IMR-90 (cell line): ENCODE measurements at regions not wholly inside any gene's neighbourhood (a gene's known extent, or its start where the extent isn't known, plus 50 kb on each side); places are given as distances from the start of the nearest gene placed in this dataset.

Experiments
- ATAC-seq: fragments of 200-7000 bp; cut with Tn5 transposase; 2 replicates; pipeline ENCODE4 v1.9.1; 2020; ENCODE audit warnings: low read depth, mild to moderate bottlenecking, moderate library complexity
- BruUV-seq: library from RNA; stranded (reverse); fragments of 400-500 nt; replicated peaks from 2 replicates; lab custom pipeline; 2021; lab: Mats Ljungman, UMichigan
- CTCF ChIA-PET: fragments of 300-600 bp; formaldehyde crosslinking; extraction: SDS; loops from one replicate; lab custom pipeline; 2021; ENCODE audit warnings: antibody characterized with exemption; lab: Yijun Ruan, JAX
- POLR2A ChIA-PET: fragments of 300-600 bp; sonication (Branson Sonifier 250); formaldehyde crosslinking; loops from one replicate; lab custom pipeline; 2022; ENCODE audit warnings: antibody characterized with exemption; ENCODE audit not compliant: unreplicated experiment; lab: Charles Lee
- DNase-seq: peaks from one replicate; pipeline ENCODE4 v3.0.0; 2013
- H2AFZ ChIP-seq: replicated peaks from 2 replicates; pipeline ENCODE3; 2013; ENCODE audit warnings: low read length, mild to moderate bottlenecking; ENCODE audit not compliant: poor library complexity
- H2AK5ac ChIP-seq: 2 replicates; pipeline ENCODE4 v1.6.1; 2013; ENCODE audit warnings: low read depth, low read length, inconsistent platforms
- H2AK9ac ChIP-seq: replicated peaks from 2 replicates; pipeline ENCODE3; 2013; ENCODE audit warnings: mild to moderate bottlenecking, low read depth, low read length, moderate library complexity; ENCODE audit not compliant: poor library complexity
- H2BK120ac ChIP-seq: 2 replicates; pipeline ENCODE4 v1.6.1; 2013; ENCODE audit warnings: low read depth, low read length, inconsistent platforms
- H2BK15ac ChIP-seq: 3 replicates; pipeline ENCODE4 v1.6.1; 2013; ENCODE audit warnings: low read depth, low read length, inconsistent platforms
- H2BK20ac ChIP-seq: 2 replicates; pipeline ENCODE4 v1.6.1; 2013; ENCODE audit warnings: low read depth, mild to moderate bottlenecking, inconsistent platforms, low read length, moderate library complexity
- H2BK5ac ChIP-seq: 2 replicates; pipeline ENCODE4 v1.6.1; 2013; ENCODE audit warnings: mild to moderate bottlenecking, low read depth, low read length, inconsistent platforms; ENCODE audit not compliant: poor library complexity, severe bottlenecking
- H3K14ac ChIP-seq: replicated peaks from 2 replicates; pipeline ENCODE4 v1.6.1; 2013; ENCODE audit warnings: low read depth, low read length, inconsistent platforms
- H3K18ac ChIP-seq: 2 replicates; pipeline ENCODE4 v1.6.1; 2013; ENCODE audit warnings: low read depth, low read length, control low read depth
- H3K23ac ChIP-seq: 2 replicates; pipeline ENCODE4 v1.6.1; 2013; ENCODE audit warnings: low read depth, low read length, inconsistent platforms
- H3K27ac ChIP-seq: 2 replicates; pipeline ENCODE4 v1.5.1; 2013; ENCODE audit warnings: mild to moderate bottlenecking, control low read depth, low read length; ENCODE audit not compliant: insufficient read depth
- H3K27me3 ChIP-seq: 2 replicates; pipeline ENCODE4 v1.6.1; 2013; ENCODE audit warnings: low read length; ENCODE audit not compliant: control insufficient read depth, insufficient read depth
- H3K36me3 ChIP-seq: 2 replicates; pipeline ENCODE4 v1.6.1; 2013; ENCODE audit warnings: low read length, mixed read lengths; ENCODE audit not compliant: control insufficient read depth, insufficient read depth
- H3K4ac ChIP-seq: 2 replicates; pipeline ENCODE4 v1.6.1; 2013; ENCODE audit warnings: low read depth, low read length, inconsistent platforms
- H3K4me1 ChIP-seq: 2 replicates; pipeline ENCODE4 v1.6.1; 2013; ENCODE audit warnings: low read length, mixed read lengths; ENCODE audit not compliant: control insufficient read depth, insufficient read depth
- H3K4me2 ChIP-seq: 2 replicates; pipeline ENCODE4 v1.6.1; 2013; ENCODE audit warnings: low read depth, mild to moderate bottlenecking, control low read depth, low read length, moderate library complexity
- H3K4me3 ChIP-seq: 2 replicates; pipeline ENCODE4 v1.5.1; 2013; ENCODE audit warnings: low read depth, mild to moderate bottlenecking, control low read depth, low read length, moderate library complexity; ENCODE audit not compliant: insufficient read depth
- H3K56ac ChIP-seq: 2 replicates; pipeline ENCODE4 v1.6.1; 2013; ENCODE audit warnings: low read length, inconsistent platforms; ENCODE audit not compliant: insufficient read depth; ENCODE audit errors: extremely low read depth
- H3K79me1 ChIP-seq, 2 experiments: 2 replicates each; pipeline ENCODE4 v1.6.1; 2013; ENCODE audit warnings: low read length in 2 of 2, inconsistent platforms in 1 of 2, low read depth in 1 of 2
- H3K9ac ChIP-seq: 2 replicates; pipeline ENCODE4 v1.6.1; 2013; ENCODE audit warnings: low read depth, low read length, control low read depth
- H3K9me1 ChIP-seq: 2 replicates; pipeline ENCODE4 v1.6.1; 2013; ENCODE audit warnings: low read length, inconsistent platforms; ENCODE audit not compliant: insufficient read depth
- H3K9me3 ChIP-seq: 2 replicates; pipeline ENCODE4 v1.6.1; 2013; ENCODE audit warnings: low read length; ENCODE audit not compliant: control insufficient read depth, insufficient read depth
- H4K20me1 ChIP-seq: 2 replicates; pipeline ENCODE4 v1.6.1; 2013; ENCODE audit warnings: low read length, inconsistent platforms; ENCODE audit not compliant: insufficient read depth
- H4K5ac ChIP-seq: 2 replicates; pipeline ENCODE4 v1.6.1; 2013; ENCODE audit warnings: mild to moderate bottlenecking, low read depth, low read length, control low read depth
- H4K8ac ChIP-seq, 2 experiments: 2 replicates each; pipeline ENCODE4 v1.6.1; 2013; ENCODE audit warnings: low read depth in 2 of 2, low read length in 2 of 2, control low read depth in 1 of 2, inconsistent platforms in 1 of 2
- H4K91ac ChIP-seq: 2 replicates; pipeline ENCODE4 v1.6.1; 2013; ENCODE audit warnings: low read depth, low read length, inconsistent platforms; ENCODE audit not compliant: insufficient read depth
- CEBPB ChIP-seq: IDR thresholded peaks from 2 replicates; pipeline ENCODE4 v1.6.1; 2012; ENCODE audit warnings: low read depth, low read length, improper control_type of control experiment
- RCOR1 ChIP-seq: IDR thresholded peaks from 2 replicates; pipeline ENCODE4 v1.6.1; 2012; ENCODE audit warnings: mild to moderate bottlenecking, low read length, improper control_type of control experiment; ENCODE audit not compliant: insufficient replicate concordance
- WGBS, 2 experiments: methylation state at CpG; one replicate each; pipeline versions ENCODE4 v1.1.5 to v1.1.7; 2013; ENCODE audit warnings: missing lambda C conversion rate in 2 of 2; ENCODE audit not compliant: insufficient read length in 1 of 2; ENCODE audit errors: extremely low coverage in 2 of 2; 5-methylcytosine and 5-hydroxymethylcytosine counted together
- dilution Hi-C: fragments of 300-500 bp; cut with HindIII; formaldehyde crosslinking; loops from one replicate; pipeline ENCODE4 v1.14.3; 2018; ENCODE audit warnings: low sequenced_read_pairs; ENCODE audit not compliant: unreplicated experiment
- in situ Hi-C: fragments of 300-500 bp; cut with MboI; formaldehyde crosslinking; loops from 3 replicates; pipeline ENCODE4 v1.14.3; 2019; ENCODE audit warnings: low sequenced_read_pairs, inconsistent platforms, mixed read lengths
- intact Hi-C: fragments of 100-400 bp; cut with micrococcal nuclease; formaldehyde crosslinking; loops from 2 replicates; pipeline ENCODE4 v1.10.0; 2022

DNA sequence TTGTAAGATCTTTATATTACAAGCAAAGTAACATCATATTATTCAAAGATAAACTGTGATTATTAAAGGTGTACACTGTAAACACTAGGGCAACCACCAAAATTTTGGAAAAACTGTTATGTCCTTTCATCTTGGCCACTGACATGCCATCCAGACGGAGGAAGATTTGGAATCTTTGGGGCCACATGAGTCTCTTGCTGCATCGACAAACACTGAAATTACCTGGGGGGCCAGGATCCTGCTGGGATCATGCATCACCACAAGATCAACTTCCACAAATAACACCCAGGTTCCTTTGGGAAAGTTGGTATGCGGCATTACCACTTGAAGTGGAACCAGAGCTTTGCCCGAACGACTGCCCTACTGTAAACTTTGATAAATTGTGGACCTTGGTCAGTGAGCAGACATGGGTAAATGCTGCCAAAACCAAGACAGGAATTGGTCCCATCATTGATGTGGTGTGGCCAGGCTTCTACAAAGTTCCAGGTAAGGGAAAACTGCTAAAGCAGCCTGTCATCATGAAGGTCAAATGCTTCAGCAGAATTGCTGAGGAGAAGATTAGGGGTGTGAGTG is 110.6 kb upstream of the UXS1 start:
- H3K36me3 ChIP-seq, result no peaks in the 10 kb centered on the region
- no peak overlapping the region for H4K8ac ChIP-seq
- no TSS peak for BruUV-seq
- H3K79me1 ChIP-seq, result no peaks in the 10 kb centered on the region
- 40% methylated on average over 1 of the region's 5 CpGs; no CpG with 5 or more reads in 1 of the 2 experiments for WGBS, 2 experiments
- no peak overlapping the region for H3K9ac ChIP-seq
- no peak overlapping the region for H3K56ac ChIP-seq
- H3K4me1 ChIP-seq, result no peaks in the 10 kb centered on the region
- TF ChIP-seq CEBPB (no peak), RCOR1 (no peak)
- H2BK120ac ChIP-seq, result no peak overlapping the region
- H3K4me3 ChIP-seq, result no peak overlapping the region
- H2AK5ac ChIP-seq, result no peak overlapping the region
- no peak overlapping the region for H3K4me2 ChIP-seq
- H2AK9ac ChIP-seq, result no peak overlapping the region
- no peak overlapping the region for H4K5ac ChIP-seq
- ATAC-seq (no peak), DNase-seq (no peak)
- H3K18ac ChIP-seq, result no peak overlapping the region
- in situ Hi-C loops (no loop called here), dilution Hi-C loops (no loop called here), intact Hi-C loops (no loop called here)
- no peak overlapping the region for H4K91ac ChIP-seq
- H2BK5ac ChIP-seq, result no peak overlapping the region
- no peaks in the 10 kb centered on the region for H3K27me3 ChIP-seq
- H2AFZ ChIP-seq, result no peak overlapping the region
- no peak overlapping the region for H3K4ac ChIP-seq
- H3K23ac ChIP-seq, result no peak overlapping the region
- ChIA-PET POLR2A (no interaction called here), CTCF (no interaction called here)
- no peaks in the 10 kb centered on the region for H3K9me3 ChIP-seq
- no peak overlapping the region for H2BK15ac ChIP-seq
- H4K20me1 ChIP-seq, result no peaks in the 10 kb centered on the region
- H3K27ac ChIP-seq, result no peak overlapping the region
- no peaks in the 10 kb centered on the region for H3K9me1 ChIP-seq
- H2BK20ac ChIP-seq, result no peak overlapping the region
- no peak overlapping the region for H3K14ac ChIP-seq
